Ishikawa (cell line): ENCODE measurements at regions not wholly inside any gene's neighbourhood (a gene's known extent, or its start where the extent isn't known, plus 50 kb on each side); places are given as distances from the start of the nearest gene placed in this dataset.

ENCODE experiments used
- CEBPB ChIP-seq: IDR thresholded peaks from 2 replicates; pipeline ENCODE4 v1.6.1; 2012
- CREB1 ChIP-seq: IDR thresholded peaks from 2 replicates; pipeline ENCODE4 v1.6.1; 2012; ENCODE audit warnings: low read depth
- EGR1 ChIP-seq: IDR thresholded peaks from 2 replicates; pipeline ENCODE4 v1.6.1; 2012
- EP300 ChIP-seq: IDR thresholded peaks from 2 replicates; pipeline ENCODE4 v1.6.1; 2012; ENCODE audit warnings: borderline replicate concordance
- FOXM1 ChIP-seq: IDR thresholded peaks from 2 replicates; pipeline ENCODE4 v1.6.1; 2012; ENCODE audit warnings: low read depth, borderline replicate concordance
- MAX ChIP-seq: IDR thresholded peaks from 2 replicates; pipeline ENCODE4 v1.6.1; 2012
- NFIC ChIP-seq: IDR thresholded peaks from 2 replicates; pipeline ENCODE4 v1.6.1; 2012
- RAD21 ChIP-seq: IDR thresholded peaks from 2 replicates; pipeline ENCODE4 v1.6.1; 2012; ENCODE audit warnings: low read depth
- REST ChIP-seq: IDR thresholded peaks from 2 replicates; pipeline ENCODE4 v1.6.1; 2012; ENCODE audit warnings: low read depth, mild to moderate bottlenecking
- TAF1 ChIP-seq: IDR thresholded peaks from 2 replicates; pipeline ENCODE4 v1.6.1; 2012; ENCODE audit warnings: low read depth, mild to moderate bottlenecking
- TCF12 ChIP-seq: IDR thresholded peaks from 2 replicates; pipeline ENCODE4 v1.6.1; 2012; ENCODE audit warnings: low read depth
- TEAD4 ChIP-seq: IDR thresholded peaks from 2 replicates; pipeline ENCODE4 v1.6.1; 2012
- USF1 ChIP-seq: IDR thresholded peaks from 2 replicates; pipeline ENCODE4 v1.6.1; 2012
- YY1 ChIP-seq: IDR thresholded peaks from 2 replicates; pipeline ENCODE4 v1.6.1; 2012; ENCODE audit warnings: low read depth
- ZBTB7A ChIP-seq: IDR thresholded peaks from 2 replicates; pipeline ENCODE4 v1.6.1; 2012; ENCODE audit warnings: low read depth

GRCh38 chr18:43481069-43481468, 203.8 kb upstream of the SYT4 start:
- TF ChIP-seq TCF12 (no peak), TEAD4 (no peak), NFIC (no peak), EP300 (no peak), TAF1 (no peak), MAX (no peak), USF1 (no peak), CEBPB (no peak), YY1 (no peak), RAD21 (no peak), REST (no peak), CREB1 (no peak), ZBTB7A (no peak), FOXM1 (no peak), EGR1 (no peak)

DNA sequence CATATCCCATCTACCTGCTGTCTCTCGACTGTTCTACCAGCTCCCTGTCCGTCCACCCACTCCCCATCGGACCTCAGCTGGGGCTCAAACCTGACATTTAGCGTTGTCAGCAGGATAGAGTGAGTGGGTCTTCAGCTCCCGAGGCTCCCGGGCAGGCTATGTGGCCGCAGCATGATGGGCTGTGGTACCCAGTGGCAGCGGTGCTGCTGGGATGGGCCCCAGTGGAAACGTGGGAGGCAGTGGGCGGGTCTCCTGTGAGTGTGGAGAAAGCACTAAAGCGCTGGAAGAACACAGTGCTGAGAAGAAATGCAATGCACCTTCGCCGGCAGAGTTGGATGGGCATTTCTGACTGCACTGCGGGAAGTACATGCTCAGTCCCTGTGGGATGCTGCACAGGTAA, 204.8 kb upstream of the SYT4 start:
- TF ChIP-seq TEAD4 (no peak), TCF12 (no peak), CREB1 (no peak), FOXM1 (no peak), REST (no peak), USF1 (no peak), NFIC (no peak), EP300 (no peak), RAD21 (no peak), ZBTB7A (no peak), YY1 (no peak), EGR1 (no peak), CEBPB (no peak), TAF1 (no peak), MAX (no peak)

- no peak for TF ChIP-seq TEAD4
- no peak for TF ChIP-seq TCF12
- TF ChIP-seq NFIC = no peak
- no peak for TF ChIP-seq CREB1
- no peak for TF ChIP-seq TAF1
- TF ChIP-seq CEBPB = no peak
- no peak for TF ChIP-seq REST
- TF ChIP-seq ZBTB7A = no peak
- TF ChIP-seq EP300 = no peak
- no peak for TF ChIP-seq FOXM1
- TF ChIP-seq YY1 = no peak
Observed at GRCh38 chr18:43482600-43482999, 205.3 kb upstream of the SYT4 start.

GRCh38 chr18:43484710-43485109, 207.4 kb upstream of the SYT4 start:
- TF ChIP-seq TAF1 (no peak), NFIC (no peak), ZBTB7A (no peak), TEAD4 (no peak), YY1 (no peak), CEBPB (no peak), EGR1 (no peak), REST (no peak), RAD21 (no peak), MAX (no peak), TCF12 (no peak), FOXM1 (no peak), USF1 (no peak), CREB1 (no peak)
